ENCODE measurements at regions not wholly inside any gene's neighbourhood (a gene's known extent, or its start where the extent isn't known, plus 50 kb on each side); places are given as distances from the start of the nearest gene placed in this dataset.

- Mint-ChIP-seq H3K4me3 (ENCODE audit: unreplicated experiment) (no peak overlapping the region), H3K4me1 (ENCODE audit: low read depth) (no peaks in the 10 kb centered on the region), H3K27ac (ENCODE audit: unreplicated experiment) (no peak overlapping the region), H3K27me3 (ENCODE audit: low read depth) (no peaks in the 10 kb centered on the region), H3K9me3 (ENCODE audit: low read depth) (peaks cover 3% of the 10 kb centered on the region), H3K36me3 (ENCODE audit: low read depth) (no peaks in the 10 kb centered on the region)
- DNase-seq (ENCODE audit: low spot score): no peak
- TF ChIP-seq, protein P1, sequence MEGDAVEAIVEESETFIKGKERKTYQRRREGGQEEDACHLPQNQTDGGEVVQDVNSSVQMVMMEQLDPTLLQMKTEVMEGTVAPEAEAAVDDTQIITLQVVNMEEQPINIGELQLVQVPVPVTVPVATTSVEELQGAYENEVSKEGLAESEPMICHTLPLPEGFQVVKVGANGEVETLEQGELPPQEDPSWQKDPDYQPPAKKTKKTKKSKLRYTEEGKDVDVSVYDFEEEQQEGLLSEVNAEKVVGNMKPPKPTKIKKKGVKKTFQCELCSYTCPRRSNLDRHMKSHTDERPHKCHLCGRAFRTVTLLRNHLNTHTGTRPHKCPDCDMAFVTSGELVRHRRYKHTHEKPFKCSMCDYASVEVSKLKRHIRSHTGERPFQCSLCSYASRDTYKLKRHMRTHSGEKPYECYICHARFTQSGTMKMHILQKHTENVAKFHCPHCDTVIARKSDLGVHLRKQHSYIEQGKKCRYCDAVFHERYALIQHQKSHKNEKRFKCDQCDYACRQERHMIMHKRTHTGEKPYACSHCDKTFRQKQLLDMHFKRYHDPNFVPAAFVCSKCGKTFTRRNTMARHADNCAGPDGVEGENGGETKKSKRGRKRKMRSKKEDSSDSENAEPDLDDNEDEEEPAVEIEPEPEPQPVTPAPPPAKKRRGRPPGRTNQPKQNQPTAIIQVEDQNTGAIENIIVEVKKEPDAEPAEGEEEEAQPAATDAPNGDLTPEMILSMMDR (IDR thresholded peaks at IDR 0.05): no peak
Measured at GRCh38 chr3:94394885-94395284, 332.0 kb downstream of the NSUN3 start.

DNA sequence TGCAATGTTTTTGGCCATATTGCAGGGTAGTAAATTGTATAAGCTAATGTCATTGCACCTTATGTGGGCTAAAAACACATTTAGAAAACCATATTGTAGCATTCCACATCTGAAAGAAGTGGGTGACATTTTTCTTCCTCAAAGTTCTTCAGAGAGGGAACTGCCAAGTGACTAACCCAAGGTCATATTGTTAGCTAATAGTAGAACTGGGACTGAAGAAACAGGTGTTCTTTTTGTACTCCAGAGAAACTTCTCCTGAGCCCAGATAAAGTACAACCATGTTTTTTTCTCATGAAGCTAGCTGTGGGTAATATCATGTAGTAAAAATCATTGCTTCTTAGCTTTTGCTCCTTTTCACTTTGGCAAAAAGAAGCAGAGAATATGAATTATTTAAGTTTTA lies 333.0 kb downstream of the NSUN3 start:
- Mint-ChIP-seq H3K27me3 (ENCODE audit: low read depth) (no peaks in the 10 kb centered on the region), H3K36me3 (ENCODE audit: low read depth) (no peaks in the 10 kb centered on the region), H3K9me3 (ENCODE audit: low read depth) (peaks cover 3% of the 10 kb centered on the region), H3K4me3 (ENCODE audit: unreplicated experiment) (no peak overlapping the region), H3K4me1 (ENCODE audit: low read depth) (no peaks in the 10 kb centered on the region), H3K27ac (ENCODE audit: unreplicated experiment) (no peak overlapping the region)
- TF ChIP-seq, protein P1 (IDR thresholded peaks at IDR 0.05): no peak
- no peak for DNase-seq (ENCODE audit: low spot score)

GRCh38 chr3:94398036-94398435 lies 335.2 kb downstream of the NSUN3 start:
- TF ChIP-seq, protein P1 (IDR thresholded peaks at IDR 0.05): no peak
- no peaks in the 10 kb centered on the region for H3K36me3 Mint-ChIP-seq (ENCODE audit: low read depth)
- H3K9me3 Mint-ChIP-seq (ENCODE audit: low read depth): no peaks in the 10 kb centered on the region
- DNase-seq (ENCODE audit: low spot score): no peak
- H3K27me3 Mint-ChIP-seq (ENCODE audit: low read depth): no peaks in the 10 kb centered on the region
- H3K27ac Mint-ChIP-seq (ENCODE audit: unreplicated experiment): no peak overlapping the region
- H3K4me3 Mint-ChIP-seq (ENCODE audit: unreplicated experiment): no peak overlapping the region
- no peaks in the 10 kb centered on the region for H3K4me1 Mint-ChIP-seq (ENCODE audit: low read depth)

GRCh38 chr3:94401466-94401865 lies 338.6 kb downstream of the NSUN3 start:
- TF ChIP-seq, protein P1 (IDR thresholded peaks at IDR 0.05): no peak
- Mint-ChIP-seq H3K4me3 (ENCODE audit: unreplicated experiment) (no peak overlapping the region), H3K36me3 (ENCODE audit: low read depth) (no peaks in the 10 kb centered on the region), H3K27ac (ENCODE audit: unreplicated experiment) (no peak overlapping the region), H3K27me3 (ENCODE audit: low read depth) (no peaks in the 10 kb centered on the region), H3K4me1 (ENCODE audit: low read depth) (peaks cover 6% of the 10 kb centered on the region), H3K9me3 (ENCODE audit: low read depth) (peaks cover 5% of the 10 kb centered on the region)
- DNase-seq (ENCODE audit: low spot score): no peak

DNA sequence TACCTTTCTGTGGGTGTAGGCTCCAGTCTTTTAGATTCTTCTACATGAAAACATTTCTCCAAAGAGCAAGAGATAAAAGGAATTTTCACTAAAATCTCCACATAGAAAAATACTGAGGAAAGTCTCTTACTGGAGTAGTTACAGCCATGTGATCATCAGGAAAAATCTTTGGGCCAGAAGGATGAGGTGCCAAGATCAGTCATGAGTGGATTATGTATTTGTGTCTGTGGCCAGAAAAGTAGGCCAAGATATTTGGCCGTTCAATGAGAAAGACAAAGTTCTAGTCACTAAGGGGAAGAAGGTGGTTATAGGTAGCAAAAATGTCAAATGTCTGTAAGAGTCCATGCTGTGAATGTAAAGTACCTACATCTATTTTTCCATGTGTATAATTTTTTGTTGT lies 339.3 kb downstream of the NSUN3 start:
- no peak overlapping the region for H3K27ac Mint-ChIP-seq (ENCODE audit: unreplicated experiment)
- TF ChIP-seq, protein P1 (IDR thresholded peaks at IDR 0.05): no peak
- H3K27me3 Mint-ChIP-seq (ENCODE audit: low read depth): no peaks in the 10 kb centered on the region
- H3K9me3 Mint-ChIP-seq (ENCODE audit: low read depth): peaks cover 5% of the 10 kb centered on the region
- no peak for DNase-seq (ENCODE audit: low spot score)
- H3K4me3 Mint-ChIP-seq (ENCODE audit: unreplicated experiment): no peak overlapping the region
- H3K4me1 Mint-ChIP-seq (ENCODE audit: low read depth): peaks cover 6% of the 10 kb centered on the region
- H3K36me3 Mint-ChIP-seq (ENCODE audit: low read depth): no peaks in the 10 kb centered on the region

Data from chondrocyte (in vitro differentiated cells).